ENCODE measurements at regions not wholly inside any gene's neighbourhood (a gene's known extent, or its start where the extent isn't known, plus 50 kb on each side); places are given as distances from the start of the nearest gene placed in this dataset.

DNA sequence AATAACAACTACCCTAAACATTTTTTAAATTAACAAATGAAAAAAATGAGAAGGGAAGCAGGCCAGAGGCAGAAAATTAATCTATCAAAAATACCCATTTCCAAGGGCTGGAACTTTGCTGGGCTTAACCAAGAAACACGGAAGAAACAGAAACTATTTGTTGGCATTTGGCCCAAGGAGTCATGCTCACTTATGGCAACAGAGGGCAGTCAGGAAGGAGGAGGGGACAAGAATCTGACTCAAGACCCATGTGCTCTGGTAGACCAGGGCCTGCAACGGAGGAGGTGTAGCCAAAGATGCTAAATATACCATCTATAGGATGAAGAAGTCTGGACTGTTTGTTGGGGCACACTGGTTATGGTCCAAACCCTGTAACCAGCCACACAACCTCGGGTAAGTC, 496.7 kb downstream of the COG6 start:
- no peak for FAIRE-seq

DNA sequence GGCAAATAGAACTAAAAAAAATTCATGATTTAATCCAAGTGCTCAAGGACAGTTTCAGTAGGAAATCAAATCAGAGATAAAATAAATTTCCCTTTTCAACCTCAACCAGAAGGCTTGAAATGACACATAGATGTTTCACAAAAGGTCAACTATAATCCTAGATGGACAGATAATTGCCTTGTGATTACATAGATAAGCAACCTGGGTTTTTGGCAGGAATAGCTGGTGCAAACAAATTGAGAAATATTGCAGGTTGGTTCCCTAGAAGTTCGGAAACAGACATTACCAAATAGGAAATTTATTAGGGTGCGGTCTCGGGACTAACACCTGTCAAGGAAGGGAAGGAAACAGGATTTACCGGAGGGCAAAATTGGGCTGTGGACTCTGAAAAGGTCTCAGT, 497.5 kb downstream of the COG6 start:
- no peak for FAIRE-seq

DNA sequence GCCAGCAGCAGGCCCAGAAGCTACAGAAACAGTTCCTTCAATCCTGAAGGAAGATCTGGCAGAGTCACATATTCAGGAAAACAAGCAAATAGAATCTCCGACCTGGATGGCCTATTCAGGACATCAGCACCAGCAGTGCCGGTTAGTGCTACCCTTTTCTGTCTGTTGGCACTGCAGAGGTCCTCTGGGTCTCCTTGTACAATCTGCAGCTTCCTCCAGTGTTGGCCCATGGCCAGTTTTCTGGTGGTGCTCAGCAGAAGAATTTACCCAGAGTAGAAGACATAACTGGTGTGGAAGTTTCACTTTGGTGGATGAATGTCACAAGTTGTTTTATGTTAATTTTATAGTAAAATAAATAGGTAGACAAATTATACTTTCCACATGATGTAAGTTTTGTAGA, 498.1 kb downstream of the COG6 start:
- FAIRE-seq = no peak

DNA sequence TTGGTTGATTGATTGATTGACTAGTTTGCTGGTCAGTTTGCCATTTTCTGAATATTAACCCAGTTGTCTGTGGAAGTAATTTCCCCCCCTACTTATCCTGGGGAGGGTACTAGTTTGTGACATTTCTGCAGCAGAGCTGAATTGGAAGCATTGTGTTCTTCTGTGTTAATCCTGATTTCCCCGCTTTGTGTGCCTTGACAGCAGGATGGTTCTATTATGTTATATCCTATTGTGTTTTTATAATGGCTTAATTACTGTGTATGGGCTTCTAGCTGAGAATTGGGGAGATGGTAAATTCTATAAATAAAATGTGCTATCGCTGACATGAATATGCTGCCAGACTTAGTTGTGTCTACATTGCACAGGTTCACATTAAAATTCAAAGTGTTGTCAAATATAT, 499.7 kb downstream of the COG6 start:
- no peak for FAIRE-seq

DNA sequence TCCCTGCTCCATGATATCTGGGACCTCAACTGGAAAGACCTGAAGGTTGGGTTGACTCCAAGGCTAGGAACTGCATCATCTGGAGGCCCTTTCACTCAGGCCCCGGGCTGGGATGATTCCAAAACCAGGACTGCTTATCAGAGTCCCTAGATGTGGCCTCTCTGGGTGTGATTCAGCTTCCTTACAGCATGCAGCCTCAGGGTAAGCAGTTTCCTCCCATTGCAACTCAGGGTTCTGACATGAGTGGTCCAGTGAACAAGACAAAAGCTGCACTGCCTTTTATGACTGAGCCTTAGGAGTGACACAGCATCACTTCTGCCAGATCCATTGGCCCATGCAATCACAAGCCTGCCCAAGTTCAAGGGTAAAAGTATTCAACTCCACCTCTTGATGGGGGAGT, 502.8 kb downstream of the COG6 start:
- FAIRE-seq = no peak

DNA sequence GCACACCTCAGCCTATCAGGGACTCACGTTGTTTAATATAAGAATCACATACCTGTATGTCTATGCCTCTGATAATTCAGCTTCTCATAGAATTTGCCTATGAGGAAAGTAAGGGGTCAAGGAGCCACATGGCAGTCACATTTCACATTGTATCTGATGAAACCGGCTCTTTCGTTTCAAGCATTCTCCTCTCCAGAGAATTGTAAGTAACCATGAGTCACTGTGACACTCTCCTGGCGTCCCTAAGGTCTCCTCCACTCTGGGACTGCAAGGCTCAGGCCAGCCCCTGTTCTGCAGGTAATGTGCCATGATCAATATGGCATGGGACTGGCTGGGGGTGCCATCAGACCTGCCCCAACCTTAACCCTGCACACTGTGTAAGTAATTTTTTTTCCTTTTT, 503.3 kb downstream of the COG6 start:
- FAIRE-seq = no peak

DNA sequence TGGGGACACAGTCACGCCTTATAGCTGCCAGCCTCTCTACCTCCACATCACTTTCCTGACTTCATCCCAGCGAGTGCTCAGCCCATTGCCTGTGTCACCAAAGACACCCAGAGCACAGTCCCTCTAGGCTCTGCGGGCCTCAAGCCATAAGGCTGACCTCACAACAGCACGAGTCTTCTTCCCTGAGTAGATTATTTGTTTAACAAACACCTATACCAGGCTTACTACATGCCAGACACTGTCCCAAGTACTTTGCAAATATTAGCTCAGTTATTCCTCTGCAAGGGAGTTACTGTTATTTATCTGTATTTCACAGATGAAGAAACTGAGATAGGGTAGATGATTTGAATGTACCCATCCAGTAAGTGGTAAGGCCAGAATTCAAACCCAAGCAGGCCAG, 504.3 kb downstream of the COG6 start:
- FAIRE-seq = no peak

DNA sequence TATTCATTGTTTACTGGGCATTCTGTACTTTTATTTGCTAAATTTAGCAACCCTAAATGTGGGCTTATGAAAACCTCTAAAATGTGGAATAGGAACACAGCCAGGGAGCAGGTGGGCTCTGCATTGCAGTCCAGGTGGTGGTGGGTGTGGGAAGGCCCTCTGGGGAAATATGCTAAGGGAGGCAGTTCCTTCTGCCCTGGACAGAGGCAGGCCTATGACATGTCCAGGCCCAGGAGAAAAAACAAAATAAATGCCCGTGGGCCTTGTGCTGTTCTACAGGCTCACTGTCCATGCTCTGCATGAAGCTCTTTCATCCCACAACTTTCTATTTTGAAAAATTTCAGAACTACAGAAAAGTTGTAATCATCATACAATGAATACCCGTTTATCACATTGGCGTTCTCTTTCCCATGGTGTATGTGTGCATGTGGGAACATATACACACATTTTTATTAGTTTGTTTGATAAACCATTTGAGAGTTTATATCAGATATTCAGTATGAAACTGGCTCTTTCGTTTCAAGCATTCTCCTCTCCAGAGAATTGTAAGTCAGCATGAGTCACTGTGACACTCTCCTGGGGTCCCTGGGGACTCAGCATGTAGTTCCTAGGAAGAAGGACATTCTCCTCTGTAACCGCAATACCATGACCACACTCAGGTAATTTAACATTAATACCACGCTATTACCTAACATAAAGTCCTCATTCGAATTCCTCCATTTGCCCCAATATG, 505.3 kb downstream of the COG6 start:
- no peak for FAIRE-seq

DNA sequence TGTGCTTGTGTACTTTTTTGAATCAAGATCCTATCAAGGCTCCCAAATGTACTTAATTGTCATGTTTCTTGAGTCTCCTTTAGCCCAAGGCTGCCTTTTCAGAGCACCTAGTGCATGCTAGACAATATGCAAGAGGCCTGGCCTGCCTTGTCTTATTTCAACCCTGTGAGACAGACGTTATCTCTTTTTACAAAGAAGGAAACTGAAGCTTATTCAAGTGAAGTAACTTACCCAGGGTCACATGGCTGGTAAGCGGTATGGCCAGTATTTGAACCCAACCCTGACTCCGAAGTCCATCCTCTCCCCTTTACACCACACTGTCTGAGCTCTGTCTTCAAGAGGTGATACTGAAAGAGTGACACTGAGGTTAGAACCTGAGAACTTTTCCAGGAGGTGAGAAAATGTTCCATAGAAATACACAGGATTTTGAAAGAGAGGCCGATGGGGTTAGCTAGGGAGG, 505.1 kb downstream of the FOXO1 start:
- no peak for FAIRE-seq

DNA sequence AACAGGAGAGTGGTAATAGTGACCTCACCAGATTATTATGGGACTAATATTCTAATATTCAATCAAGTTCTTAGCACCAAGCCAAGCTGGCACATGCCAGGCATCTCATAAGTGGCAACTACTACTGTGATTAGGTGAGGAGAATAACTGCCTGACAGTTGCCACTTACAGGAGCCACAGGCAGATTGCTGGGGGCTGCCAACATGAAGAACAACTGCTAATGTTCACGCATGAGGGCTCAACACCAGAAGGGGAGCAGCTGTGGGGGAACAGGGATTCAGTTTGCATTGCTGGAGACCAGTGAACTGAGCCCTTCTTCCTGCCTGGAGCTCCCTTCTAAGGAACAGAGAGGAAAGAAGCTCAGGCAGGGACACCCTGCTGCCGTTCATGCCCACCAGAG, 504.5 kb downstream of the FOXO1 start:
- no peak for FAIRE-seq

DNA sequence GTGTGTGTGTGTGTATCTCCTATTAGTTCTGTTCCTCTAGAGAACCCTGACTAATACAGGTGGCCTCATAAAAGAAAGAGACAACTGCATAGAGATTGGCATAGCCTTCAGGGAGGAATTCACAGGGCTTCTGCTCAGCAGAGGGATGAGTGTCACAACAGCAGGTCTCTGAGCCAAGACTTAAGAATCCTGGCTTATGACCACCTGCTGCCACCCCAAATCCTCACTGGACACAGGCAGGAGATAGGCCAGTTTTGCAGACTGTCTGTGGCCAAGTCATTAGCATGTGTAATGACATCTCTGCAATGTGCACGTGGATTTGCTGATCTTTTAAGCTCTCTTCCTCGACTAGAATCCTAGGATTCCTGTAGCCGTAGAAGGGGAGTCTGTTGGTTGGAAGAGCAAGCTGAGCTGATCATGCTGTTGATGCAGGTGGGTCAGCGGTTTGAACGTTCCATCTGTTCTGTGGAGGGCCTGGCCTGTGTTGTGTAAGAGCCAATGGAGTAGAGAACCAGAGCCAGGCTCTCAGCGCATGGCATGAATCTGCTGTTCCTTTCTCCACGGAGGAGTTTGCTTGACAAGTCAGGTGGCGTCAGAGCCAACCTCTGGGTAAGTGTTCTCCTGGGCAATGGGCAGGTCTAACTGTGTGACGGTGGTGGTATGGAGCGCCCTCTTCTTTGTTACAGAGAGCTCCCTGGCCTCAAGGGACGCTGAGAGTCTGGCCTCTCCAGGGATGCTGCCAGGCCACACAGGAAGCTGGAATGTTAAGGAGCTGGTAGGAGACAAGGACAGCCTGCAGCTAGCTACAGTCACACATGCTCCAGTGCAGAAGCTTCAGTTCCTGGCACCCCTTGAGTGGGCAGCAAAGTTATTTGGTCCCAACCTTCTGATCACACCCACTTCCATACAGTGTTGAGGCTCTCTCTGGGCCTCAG, 503.1 kb downstream of the FOXO1 start:
- FAIRE-seq = no peak

DNA sequence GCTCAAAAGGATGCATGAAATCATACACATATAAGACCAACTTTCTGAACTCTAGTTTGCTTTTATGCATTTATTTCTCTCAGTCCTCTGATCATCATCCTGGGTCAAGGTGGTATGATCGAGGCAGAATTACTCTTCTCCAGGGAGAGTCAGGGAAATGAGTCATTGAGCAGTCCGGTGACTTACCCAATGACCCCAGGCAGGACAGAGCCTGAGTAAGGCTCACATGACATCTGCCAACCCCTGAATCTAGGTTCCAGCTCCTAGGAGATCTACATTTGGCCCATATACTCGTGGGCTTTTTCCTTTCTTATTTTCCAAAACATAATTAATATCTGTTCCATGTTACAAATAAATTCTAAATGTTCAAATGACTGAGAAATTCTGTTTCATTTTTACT, 502.3 kb downstream of the FOXO1 start:
- FAIRE-seq = no peak

DNA sequence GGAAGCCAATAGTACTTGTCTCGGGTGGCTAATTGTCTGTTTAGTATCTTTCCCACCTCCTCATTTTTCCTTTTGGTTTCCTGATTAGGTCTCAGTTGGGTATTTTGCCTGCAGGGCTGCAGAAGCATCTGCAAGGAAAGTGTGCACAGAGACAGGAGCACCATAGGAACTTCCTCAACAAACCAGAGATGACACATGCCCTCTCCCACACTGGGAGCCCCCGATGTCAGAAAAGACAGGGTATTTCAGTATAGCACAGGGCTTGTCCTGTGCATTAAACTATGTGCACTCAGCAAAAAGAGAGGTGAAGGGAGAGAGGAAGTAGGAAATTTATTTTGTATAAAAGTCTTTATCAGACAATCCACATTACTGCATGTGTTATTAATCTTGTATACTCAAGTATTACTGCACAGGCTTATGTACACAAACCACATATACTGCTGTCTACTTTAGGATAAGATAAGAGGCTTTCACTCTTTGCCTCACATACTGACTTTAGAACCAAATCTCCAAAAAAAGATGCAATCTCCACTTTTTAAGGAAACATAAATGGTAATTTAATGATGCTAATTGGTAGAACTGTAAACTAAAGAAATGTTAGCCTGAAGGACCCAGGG, 501.0 kb downstream of the FOXO1 start:
- FAIRE-seq = no peak

DNA sequence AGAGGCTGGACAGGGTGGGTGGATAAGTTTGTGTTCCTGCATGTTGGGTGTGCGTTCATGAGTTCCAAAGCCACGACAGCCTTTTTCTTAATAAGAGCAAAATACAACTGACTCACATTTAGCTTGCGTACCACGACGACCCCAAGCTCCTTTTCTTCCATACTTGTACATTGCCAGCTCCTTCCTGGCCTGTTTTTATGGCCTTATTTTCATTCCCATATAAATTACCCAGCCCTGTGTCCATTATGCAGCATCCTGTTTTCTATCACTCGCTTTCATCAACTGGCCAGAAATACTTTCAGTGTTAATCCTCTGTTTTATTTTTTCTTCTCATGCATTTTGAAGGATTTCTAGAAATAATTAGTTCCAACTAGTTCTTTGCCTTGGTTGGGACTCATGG, 499.1 kb downstream of the FOXO1 start:
- no peak for FAIRE-seq

DNA sequence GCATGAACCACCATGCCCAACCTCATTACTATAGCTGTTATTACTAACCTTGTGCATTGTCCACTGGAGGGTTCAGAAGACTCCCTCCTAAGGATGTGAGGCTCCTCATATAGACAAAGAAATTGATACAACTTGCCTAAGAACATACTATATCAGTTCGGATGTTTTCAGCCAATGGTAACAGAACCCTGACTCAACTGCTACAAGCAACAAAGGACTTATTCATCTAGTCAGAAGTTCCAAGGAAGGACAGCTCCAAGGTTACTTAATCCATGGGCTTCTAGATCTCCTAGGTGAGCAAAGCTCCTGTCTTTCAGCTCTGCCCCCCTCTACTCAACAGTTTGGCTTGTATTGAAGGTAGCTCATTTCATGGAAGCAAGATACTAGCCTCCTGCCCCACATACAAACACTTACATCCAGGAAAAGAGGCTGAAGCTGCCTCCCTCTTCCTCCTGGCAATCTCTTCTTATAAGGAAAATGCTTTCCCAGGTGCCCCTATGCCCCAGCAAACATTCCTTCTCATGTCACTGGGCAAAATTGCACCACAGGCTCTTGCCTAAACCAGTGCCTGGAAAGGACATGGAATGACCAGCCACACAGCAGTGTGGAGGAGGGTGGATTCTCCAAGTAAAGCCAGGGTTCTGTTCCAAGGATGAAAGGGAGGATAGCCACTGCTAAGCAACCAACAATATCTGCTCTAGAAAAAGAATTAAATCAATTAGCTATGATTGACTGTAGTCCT, 497.8 kb downstream of the FOXO1 start:
- FAIRE-seq = no peak

DNA sequence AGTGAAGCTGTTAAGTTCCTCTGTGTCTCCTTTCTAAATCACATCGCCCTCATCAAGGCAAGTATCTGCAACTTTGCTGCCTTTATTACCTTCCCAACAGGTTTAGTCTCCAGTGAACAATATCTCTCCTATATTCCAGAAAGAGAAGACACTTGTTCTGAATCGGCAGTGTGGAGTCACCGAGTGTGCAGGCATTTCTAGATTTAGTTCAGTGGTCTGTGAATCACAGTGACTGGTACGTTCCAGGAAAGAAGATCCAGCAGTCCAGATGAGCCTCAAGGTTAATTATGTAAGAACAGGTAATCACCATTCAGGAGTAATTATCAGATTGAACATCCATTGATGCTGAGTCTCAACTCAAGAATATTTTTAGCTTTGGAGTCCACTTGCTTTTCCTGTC, 497.0 kb downstream of the FOXO1 start:
- FAIRE-seq = no peak

DNA sequence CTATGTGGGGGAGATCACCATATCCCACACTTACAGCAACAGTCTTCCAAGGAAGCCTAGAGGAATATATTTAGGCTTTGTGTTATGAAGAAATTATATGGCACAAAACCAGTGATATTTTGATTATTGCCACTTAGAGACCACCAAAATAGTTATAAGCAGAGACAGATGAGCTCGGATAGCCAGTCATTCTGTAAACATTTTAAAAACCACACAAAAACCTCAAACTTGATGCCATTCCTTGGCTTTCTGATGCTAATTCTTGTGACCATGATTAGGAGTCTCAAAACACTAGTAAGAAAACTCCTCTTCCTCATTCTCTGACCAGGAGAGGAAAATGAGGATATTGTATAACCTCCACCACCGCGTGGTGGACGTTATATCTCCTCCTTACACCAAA, 496.4 kb downstream of the FOXO1 start:
- FAIRE-seq = no peak

DNA sequence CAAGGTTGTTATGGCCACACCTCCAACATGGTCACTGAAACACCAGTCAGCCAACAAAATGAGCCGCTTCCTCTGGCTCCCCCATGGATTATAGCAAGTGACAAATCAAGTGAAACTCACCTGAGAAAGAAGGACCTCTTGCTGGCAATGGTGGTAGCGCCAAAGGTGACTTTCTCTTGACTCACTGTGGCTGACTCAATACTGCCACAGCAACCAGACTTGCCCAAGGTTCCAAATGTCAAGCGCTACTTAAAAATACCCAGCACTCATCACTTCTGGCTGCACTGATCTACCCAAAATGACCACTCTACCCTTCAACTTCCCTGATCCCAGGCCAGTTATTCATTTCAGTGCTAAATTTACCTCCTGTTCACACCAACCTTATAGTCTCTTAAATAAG, 495.5 kb downstream of the FOXO1 start:
- FAIRE-seq = no peak

DNA sequence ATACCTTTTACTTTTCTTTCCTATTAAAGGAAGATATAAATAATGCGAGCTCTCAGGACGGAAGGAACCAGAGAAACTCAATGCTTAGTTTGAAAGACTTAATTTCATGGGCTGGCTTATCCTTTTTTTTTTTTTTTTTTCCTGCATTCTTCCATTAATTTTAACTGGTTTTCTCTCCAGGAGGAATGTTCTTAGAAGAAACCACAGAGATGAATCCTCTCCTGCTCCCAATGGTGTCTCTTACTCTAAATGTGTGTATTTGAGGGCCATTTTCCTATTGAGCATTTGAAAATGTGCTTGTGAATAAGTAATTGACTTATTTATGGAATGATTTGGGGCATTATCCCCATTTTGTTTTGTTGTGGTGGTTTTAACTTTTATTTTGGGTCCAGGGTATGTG, 494.9 kb downstream of the FOXO1 start:
- no peak for FAIRE-seq

DNA sequence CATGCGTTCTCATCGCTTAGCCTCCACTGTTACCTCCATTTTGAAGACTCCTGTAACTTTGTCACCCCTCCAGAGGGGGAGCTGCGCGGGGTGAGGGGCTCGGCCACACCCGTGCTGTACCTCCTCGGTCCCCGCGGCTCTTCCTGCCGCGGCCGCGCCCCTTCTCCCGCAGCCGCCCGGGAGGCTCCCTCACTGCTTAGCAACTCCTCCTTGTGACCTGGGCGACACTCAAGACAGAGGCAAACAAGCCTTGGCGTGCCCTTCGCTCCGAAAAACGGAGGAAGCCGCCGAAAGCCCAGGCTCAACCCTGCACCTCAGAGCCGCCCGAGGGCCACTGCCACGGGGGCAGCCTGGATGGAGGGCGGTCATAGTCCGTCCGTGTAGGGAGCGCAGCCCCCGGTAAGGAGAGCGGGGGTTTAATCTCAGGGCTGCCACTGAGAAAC, 494.3 kb downstream of the FOXO1 start:
- FAIRE-seq = no peak

DNA sequence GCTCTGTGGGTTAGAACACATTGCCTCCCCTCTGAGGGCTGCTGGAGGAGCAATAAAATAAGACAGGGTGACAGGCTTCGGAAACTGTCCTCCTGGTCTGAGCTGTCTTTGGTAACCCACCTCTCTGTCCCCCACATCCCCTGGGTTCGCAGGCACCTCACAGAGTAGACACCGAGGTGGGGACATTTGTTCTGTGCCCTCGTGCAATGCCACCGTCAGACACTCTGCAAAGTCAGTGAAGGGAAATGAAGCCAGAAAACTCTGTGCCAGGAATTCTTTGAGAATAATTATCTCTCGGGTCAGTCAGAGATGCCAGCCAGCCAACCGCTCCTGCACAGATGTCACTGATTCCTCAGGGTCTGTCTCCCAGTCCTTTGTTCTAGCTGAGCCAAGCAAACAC, 493.6 kb downstream of the FOXO1 start:
- FAIRE-seq = no peak

DNA sequence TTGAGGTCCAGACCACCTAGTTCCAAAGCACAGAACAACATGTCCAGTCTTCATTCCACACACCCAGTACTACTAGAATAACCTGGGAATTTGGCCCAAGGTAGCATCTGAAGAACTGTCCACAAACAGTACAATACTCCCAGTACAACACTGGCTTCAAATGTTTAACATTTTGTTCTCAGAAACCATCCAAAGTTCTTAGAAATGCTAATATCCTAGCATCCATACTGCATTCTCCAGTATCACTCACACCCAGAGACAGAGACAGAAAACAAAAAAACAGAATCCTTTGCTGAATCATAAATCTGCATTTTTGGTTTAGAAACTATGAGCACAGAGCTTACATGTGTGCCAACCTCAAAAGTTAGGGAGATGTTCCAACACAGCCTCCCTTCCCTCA, 490.8 kb downstream of the FOXO1 start:
- no peak for FAIRE-seq

DNA sequence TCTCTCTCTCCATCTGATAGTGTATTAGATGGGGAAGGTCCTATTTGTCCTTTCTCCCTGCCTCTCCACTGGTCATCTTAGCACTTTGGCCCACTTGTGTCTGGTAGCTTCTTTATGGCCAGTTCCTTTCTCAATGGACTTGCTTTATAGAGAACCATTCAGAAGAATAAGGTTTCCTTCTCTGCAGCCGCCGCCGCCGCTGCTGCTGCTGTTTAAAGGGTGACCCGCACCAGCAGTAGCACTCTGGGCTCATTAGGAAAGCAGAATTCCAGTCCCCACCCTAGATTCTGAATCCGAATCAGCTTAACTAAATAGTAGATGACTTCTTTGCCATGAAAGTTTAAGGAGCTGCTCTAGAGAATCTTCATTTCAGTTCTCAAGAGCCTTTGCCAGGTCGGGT, 490.2 kb downstream of the FOXO1 start:
- FAIRE-seq = no peak
